ENCODE measurements at regions not wholly inside any gene's neighbourhood (a gene's known extent, or its start where the extent isn't known, plus 50 kb on each side); places are given as distances from the start of the nearest gene placed in this dataset.
"Not testable (repeated sequence)": the region's sequence is repeated elsewhere in the genome, so short reads cannot be mapped to it uniquely, and the experiment has no call there.

DNA sequence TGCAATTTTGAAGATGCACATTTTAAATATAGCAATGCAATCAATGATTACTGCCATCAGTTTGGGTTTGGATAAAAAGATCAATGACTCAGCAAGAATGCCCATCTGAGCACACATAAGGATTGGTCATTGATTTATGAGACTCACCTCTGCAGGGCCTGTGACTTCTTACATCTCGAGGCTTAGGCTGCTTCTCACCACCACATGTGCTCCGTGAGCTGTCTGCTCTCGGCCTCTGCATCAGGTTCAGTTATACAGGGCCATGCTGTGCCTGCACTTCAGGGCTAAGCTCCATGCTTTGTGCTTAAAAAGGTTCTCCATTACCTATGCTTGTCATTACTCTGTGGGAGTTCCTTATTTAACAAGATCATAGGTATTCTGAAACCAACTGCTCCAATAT is 887.5 kb downstream of the DIPK2A start:
- no peak for FAIRE-seq

DNA sequence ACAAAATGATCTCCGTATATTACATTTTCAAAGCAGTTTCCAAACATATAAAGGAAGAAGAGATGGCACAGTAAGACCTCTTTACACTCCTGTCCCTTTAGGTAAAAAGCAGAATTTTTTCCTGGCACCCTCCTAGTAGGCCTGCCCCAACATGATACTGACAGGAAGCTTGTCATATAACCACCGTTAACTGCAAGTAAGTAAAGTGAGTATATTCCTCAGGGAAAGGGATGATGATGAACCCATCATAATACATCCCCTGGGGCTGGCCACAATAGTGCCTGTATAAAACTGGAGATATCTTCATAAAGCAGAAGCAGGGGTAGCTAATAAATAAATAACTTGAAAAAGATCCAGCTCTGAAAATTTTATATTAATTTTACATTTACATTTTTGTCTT is 893.0 kb downstream of the DIPK2A start:
- no peak for FAIRE-seq

DNA sequence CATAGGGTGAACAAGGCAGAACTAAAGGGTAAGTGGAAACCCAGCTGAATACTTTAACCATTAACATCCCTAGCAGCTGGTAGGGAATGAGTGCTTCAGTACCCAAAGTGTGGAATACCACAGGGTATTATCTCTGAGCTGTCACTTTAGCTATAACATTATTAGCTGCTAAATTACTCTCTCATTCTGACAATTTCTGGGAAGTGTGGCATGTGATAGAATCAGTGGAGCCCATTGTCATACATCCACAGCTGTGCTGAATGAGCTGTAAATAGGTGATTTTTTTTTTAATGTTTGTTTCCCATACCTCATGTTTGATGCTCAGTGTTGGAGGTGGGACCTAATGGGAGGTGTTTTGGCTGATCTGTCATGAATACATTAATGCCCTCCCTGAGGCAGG is 894.3 kb downstream of the DIPK2A start:
- no peak for FAIRE-seq

DNA sequence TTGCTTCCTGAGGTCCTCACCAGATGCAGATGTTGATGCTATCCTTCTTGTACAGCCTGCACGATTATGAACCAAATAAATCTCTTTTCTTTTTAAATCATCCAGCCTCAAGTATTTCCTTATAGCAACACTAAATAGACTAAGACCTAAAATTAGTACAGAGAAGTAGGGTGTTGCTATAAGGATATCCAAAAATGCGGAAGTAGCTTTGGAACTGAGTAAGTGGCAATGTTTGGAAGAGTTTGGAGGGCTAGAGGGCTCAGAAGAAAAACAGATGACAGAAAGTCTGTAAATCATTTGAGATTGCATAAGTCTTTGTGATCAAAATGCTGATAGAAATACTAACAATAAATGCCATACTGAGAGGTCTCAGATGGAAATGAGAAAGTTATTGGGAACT is 894.9 kb downstream of the DIPK2A start:
- FAIRE-seq, result no peak

DNA sequence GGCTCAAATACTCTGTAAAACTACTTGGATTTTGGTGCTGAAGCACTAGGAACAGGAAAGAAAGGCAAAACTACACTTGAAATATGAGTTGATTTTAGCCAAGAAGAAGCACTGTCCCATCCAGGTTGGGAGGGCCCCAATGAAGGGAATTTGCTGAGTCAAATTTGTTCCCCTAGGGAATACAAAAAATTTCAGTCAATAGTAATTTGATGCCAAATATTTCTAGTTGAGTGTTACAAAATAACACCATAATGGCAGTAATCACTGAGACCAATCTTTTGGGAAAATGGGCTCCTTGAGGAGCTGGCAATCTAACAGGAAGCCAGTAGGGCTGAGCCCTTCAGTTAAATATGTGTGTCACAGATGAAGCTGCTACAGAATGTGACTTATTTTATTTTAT is 896.9 kb downstream of the DIPK2A start:
- no peak for FAIRE-seq

DNA sequence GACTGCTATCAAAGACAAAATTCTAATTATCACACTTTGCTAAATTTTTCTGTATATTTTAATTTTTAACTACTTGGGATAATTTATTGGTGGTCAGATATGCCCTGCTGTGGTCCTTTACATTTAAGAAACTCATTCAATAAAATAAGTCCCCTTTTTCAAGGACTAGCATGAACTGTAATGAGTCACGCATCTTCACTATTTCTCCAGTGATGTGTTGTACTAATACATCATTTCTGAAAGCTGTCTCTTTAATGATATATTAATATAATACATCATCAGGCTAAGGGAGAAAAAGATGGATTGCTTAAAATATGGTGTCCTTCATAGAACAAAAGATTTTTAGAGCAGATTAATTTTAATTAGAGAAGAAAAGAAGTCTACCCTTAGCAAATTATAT is 901.4 kb downstream of the DIPK2A start:
- FAIRE-seq, result no peak

DNA sequence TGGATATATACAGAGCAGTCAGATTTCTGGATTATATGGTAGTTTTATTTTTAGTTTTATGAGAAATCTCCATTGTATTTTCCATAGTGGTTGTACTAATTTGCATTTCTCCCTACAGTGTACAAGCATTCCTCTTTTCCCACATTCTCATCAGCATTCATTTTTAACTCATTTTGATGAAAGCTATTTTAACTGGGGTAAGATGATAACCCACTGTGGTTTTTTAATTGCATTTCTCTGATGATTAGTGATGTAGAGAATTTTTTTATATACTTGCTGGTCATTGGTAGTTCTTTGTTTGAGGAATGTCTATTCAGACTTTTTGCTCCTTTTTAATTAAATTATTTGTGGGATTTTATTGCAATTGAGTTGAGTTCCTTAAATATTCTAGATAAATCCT is 903.6 kb downstream of the DIPK2A start:
- no peak for FAIRE-seq

DNA sequence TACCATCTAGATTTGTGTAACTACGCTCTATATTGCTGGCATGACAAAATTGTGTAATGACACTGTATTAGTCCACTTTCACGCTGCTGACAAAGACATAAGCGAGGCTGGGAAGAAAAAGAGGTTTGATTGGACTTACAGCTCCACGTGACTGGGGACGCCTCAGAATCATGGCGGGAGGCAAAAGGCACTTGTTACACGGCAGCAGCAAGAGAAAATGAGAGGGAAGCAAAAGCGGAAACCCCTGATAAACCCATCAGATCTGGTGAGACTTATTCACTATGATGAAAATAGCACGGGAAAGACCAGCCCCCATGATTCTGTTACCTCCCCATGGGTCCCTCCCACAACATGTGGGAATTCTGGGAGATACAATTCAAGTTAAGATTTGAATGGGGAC is 905.7 kb downstream of the DIPK2A start:
- no peak for FAIRE-seq

DNA sequence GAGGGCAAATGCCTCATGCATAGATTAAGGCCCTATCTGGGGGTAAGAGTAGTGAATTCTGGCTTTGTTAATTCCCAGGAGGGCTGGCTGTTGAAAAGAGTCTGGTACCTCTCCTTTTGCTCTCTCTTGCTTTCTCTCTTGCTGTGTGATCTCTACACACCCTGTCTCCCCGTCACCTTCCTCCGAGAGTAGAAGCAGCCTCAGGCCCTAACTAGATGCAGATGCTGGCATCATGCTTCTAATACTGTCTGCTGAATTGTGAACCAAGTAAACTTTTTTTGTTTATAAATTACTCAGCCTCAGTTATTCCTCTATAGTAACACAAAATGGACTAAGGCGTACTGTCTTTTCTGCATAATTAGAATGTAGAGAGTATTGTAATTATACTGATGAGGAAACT is 908.1 kb downstream of the DIPK2A start:
- no peak for FAIRE-seq

DNA sequence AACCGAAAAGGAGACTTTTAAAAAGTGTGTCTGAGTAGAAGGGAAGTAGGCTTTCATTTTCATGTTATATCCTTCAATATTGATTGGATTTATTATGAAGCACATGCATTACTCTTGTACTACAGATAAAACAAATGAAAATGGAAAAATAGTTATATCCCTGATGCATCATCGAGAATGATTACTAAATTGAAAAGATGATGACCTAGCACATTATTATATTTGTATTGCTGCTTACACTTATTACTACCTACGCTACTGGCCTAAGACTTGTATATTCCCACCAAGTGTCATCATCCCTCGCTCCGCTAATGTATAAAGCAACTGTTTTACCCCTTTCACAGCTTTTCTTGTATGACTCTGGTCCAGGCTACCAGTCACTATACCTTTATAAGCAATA is 922.4 kb downstream of the DIPK2A start:
- FAIRE-seq, result no peak

DNA sequence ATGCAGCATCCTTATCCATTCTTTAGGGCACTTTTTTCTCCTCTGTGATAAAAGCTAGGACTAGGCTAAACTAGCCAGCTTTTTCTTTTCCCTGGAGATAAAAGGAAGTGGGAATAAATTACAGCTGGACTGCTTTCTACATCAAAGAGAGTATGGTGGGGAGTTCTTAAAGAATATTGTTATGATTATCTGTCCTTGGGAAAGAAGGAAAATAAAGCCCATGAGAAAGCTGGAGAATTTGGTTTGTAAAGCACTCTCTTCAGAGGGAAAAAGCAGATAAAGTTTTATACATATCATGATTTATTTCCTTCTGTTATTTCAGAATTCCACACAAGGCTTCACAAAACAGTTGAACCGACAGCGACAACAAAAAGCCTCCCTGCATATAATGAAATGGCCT is 923.0 kb downstream of the DIPK2A start:
- no peak for FAIRE-seq

DNA sequence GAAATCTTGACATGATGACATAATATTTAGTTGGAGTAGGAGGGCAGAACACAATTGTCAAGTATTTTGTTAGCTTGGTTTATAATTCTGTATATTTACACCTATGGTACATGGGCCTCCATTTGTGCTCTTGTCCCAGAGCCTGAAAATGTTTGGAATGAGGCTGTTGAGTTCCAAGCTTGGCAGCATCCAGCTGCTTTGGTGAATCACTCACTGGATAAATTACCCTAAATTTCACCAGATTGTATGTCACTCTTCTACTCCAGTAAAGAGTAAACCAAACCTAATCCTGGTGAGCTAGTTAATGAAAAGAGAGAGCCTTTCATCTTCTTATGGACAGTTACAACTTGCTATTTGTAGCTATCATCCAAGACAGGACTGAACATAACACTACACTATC is 928.7 kb downstream of the DIPK2A start:
- no peak for FAIRE-seq

DNA sequence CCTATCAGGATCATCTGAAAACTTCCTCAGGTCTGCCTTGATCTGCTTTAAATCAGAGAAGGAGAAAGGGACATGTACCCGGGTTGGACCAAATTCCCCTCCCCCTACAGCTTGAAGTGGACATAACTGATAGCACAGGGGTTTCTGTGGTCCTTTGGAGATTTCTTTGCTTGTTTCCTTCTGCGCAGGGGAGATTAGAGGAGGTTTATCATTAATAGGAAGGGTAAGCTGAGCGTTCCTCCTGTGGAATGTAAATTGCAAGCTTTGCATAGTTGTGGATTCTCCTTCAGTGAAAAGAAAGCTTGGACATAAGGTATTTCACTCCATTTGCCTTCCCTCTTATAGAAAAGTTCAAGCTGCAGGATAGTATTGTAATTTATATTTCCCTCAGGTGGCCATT is 936.0 kb downstream of the DIPK2A start:
- FAIRE-seq, result not testable (repeated sequence)

DNA sequence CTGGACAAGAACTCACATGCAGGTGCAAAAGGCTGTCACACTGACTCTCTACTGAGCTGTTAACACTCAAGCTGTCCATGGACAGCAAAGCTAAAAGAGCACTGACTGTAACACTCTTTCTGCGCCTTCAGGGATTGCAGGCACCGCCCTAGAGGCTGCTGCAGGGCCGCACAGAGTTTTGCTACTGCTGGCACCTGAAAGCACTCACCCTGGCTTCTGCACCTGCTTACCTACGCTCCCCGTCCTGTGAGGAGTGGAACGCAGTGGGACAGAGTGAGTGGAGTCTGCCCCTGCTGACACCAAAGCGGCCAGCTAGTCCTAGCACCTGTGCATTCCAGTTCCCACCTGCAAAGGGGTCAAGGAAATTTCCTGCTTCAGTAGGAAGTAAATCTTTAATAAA is 941.3 kb downstream of the DIPK2A start:
- FAIRE-seq, result no peak

DNA sequence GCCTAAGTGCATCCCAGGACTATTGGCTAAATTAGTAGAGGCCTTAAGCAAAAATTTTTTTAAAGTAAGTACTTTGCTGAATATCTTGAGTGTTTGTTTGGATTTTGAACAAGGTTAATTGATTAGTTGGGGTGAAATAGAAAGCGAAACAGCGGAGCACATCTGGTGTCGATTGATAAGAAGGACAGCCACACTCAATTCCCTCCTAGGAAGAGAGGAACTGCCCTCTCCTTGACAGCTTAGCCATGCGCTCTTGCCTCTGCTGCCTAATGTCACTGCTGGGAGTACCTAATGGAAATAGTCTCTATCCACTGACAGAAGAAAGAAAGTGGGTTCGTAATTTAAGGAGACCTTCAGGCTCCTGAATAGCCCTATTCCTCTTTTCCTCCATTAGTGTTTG is 943.6 kb downstream of the DIPK2A start:
- FAIRE-seq, result no peak

DNA sequence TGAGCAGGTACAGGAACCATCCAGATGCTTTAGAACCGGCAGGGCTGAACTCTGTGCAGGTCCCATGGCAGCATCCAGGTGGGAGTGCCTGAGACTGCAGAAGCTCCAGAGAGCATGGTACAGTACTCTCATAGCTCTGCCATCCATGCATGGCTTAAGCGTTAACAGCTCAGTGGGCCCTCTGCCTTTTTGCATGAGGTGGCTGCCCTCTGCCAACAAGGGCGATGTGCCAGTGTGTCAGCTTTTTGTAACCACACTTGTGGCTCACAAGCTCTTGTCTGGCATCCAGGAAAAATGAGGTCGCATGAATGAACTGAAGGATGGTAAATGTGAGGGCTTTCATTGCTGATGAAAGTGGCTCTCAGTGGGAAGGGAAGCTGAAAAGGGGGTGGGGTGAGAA is 950.1 kb downstream of the DIPK2A start:
- no peak for FAIRE-seq

DNA sequence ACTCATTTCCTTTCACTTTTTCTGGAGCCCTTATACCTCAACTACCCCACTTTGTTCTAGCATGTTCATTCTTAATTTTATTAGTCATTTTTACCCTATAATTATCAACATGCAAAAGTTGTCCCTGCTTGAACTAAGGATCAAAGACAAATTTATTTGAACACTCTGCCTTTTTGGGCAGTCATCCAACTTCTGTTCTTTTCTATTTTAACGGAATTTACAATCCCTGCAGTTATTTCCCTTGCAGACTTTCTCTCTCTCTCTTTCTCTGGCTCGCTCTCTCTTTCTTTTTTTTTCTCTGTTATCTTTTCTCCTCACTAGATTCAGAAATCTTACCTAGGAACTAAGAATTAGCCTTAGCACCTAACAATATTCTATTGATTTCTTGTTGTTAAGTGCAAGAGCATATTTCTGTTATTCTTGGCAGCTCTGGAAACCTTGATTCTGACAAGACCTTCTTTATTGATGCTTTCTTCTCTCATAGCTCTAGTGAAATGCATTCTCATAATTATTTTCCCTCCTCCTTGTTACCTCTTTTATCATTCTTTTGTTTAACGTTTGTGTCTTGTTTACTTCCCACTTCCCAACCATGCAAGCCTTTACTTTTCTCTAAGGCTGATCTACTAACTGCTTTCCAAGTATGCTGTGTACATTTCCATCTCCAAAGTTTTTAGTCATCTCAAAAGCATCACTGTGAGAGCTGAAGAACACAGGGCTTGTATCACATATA is 951.6 kb downstream of the DIPK2A start:
- no peak for FAIRE-seq

DNA sequence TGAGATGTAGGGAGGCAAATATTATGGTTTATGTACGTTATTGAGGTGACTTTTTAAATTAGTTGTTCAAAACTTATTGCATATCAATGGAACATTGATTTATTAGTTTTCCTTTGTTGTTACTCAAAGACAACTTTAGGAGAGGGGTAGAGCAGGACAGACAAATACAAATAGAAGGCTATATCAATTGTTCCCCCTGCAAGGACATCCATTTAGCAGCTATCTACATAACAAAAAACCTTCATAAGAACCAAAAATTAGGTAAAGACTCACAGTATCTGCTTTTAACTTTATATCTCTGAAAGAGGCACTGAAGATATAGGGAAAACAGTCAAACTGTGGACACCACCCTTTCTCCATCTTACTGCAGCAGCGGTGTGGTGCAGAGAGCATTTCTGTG is 958.8 kb downstream of the DIPK2A start:
- FAIRE-seq, result no peak

DNA sequence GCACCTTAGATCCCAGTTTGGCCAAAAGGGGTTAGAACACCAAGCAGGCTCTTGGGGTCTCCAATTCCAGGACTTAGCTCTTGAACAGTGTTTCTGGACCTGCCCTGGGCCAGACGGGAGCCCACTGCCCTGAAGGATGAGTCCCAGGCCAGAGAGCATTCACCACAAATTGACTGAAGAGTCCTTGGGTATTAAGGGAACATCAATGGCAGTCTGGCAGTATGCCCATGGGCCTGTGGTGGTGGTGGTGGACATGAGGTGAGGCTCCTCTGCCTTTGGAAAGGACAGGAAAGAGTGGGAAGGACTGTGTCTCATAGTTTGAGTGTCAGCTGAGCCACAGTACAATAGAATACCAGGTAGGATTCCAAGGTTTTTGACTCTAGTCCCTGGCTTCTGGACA is 960.0 kb downstream of the DIPK2A start:
- FAIRE-seq, result no peak

DNA sequence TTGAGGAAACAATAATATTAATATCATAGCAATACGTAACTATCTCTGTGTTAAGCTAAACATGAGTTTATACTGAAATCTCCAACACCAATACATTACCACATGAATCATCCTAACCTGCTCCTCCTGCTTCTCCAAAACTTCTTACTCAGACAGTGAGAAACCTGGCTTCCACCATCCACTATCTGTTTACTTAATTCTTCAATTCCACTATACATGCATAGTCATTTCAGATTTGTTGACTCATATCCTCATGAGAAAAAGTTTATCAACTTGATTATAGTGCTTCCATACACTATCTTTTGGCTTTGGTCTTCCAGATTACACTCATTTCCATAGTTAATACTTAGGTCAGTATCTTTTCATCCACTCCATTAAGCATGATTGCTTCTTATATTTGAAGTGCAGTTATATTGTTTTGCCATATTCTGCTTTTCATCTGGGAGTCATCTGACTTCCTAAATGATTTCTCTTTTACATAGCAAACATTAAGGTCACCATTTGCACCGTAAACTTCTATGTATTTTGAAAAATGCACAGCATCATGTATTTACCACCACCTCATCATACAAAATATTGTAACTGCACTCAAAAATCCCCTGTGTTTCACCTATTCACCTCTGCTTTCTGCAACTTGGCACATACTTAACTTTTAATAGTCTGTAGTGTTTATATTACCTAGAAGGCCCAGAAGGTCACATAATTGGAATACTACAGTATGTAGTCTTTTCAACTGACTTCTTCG is 970.6 kb downstream of the DIPK2A start:
- FAIRE-seq, result no peak

DNA sequence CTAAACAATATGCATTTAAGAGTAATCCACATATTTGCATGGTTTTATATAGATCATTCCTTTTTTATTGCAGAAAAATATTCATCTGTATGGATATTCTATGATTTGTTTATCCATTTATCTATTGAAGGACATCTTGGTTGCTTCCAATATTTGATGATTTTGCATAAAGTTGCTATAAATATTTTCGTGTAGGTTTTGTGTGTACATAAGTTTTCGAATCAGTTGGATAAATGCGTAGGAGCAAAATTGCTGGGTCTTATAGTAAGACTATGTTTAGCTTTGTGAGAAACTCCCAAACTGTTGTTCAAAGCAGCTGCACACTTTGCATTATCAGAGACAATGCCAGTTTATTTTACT is 971.2 kb downstream of the DIPK2A start:
- FAIRE-seq, result no peak

DNA sequence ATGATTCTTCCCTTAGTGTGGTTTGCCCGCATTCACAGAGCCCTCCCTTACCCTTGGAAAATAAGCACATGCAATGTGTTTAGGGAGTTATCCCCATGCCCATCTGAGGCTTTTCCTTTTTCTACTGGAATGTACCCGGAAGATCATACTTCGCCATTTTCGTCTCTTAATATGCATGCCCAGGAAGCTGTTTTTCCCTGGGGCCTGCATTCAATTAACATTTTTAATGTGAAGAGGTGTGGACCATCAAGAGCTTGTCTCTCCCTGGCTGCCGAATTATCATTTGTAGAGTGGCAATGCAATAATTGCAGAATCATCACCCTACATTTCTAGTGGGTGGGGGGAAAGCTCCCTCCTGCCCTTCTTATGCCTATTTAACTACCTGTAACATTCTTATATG is 976.3 kb downstream of the DIPK2A start:
- FAIRE-seq, result no peak

DNA sequence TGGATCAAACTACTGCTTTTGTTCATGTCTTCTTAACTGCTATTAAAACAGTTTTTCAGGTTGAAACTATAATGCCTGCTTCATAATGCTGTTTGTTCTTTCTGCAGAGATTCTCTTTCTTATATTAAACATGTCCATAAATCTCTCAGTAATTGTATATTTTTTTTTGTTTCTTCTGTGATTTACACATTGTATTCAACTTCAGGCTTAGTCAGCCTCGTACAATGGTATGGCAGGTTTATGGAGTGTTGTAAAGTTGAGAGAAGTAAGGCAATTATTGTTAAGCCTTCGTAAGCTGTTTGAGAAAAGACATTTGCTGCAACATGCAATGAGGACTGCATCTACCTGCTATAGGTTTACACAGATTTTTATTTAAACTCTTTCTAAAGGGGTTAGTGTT is 977.1 kb downstream of the DIPK2A start:
- no peak for FAIRE-seq

DNA sequence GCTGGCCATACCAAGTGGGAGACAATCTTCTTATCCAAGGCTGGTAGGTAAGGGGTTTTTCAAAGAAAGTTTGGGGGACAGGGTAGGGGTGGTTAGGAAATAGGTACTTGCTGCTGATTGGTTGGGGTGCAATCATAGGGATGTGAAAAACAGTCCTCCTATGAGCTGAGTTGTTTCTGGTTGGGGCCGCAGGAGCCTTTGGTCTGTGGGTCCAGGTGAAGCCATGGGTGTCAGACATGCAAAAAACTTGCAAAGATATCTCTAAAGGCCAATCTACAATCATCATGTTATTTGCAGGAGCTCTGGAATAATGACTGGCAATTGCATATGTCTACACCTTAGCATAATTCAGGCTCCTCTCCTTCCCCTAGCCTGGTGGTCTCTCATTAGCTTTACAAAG is 982.3 kb downstream of the DIPK2A start:
- FAIRE-seq, result no peak

All from G401.6 (cell line).